Right atrium auricular region (tissue), 2 donors: ENCODE measurements at regions not wholly inside any gene's neighbourhood (a gene's known extent, or its start where the extent isn't known, plus 50 kb on each side); places are given as distances from the start of the nearest gene placed in this dataset.
A peak's percentile ranks its signal among the peaks of the same experiment; 100 is the strongest.

Experiments
- DNase-seq: peaks from one replicate; pipeline ENCODE4 v3.0.0-alpha.2; 2019; ENCODE audit warnings: low spot score
- H3K27ac ChIP-seq, 2 donors: fragments of 200-600 bp; sonication (generic); 1 replicate in 1 of 2; 2 replicates in 1 of 2; pipeline ENCODE4 v1.5.1; 2016 to 2019
- H3K27me3 ChIP-seq, 2 donors: fragments of 200-600 bp; sonication (generic); one replicate each; pipeline versions ENCODE4 v1.5.1 to v1.6.0; 2017 to 2019
- H3K36me3 ChIP-seq: fragments of 200-600 bp; sonication (generic); one replicate; pipeline ENCODE4 v1.5.1; 2016
- H3K4me1 ChIP-seq, 2 donors: fragments of 200-600 bp; sonication (generic); one replicate each; pipeline versions ENCODE4 v1.5.1 to v1.6.0; 2017 to 2019
- H3K4me3 ChIP-seq, 2 donors: fragments of 200-600 bp; sonication (generic); 1 replicate in 1 of 2; 2 replicates in 1 of 2; pipeline ENCODE4 v1.5.1; 2017 to 2019; ENCODE audit warnings: mild to moderate bottlenecking in 1 of 2, moderate library complexity in 1 of 2
- H3K9me3 ChIP-seq, 2 donors: fragments of 200-600 bp; sonication (generic); one replicate each; pipeline ENCODE4 v1.5.1; 2019
- CTCF ChIP-seq, 2 donors: fragments of 200-600 bp; sonication (generic); IDR thresholded peaks; one replicate each; pipeline ENCODE4 v1.5.1; 2019; ENCODE audit warnings: antibody characterized with exemption in 2 of 2

GRCh38 chr1:166603296-166603695 is 236.0 kb upstream of the POGK start:
- H3K4me1 ChIP-seq, result no peaks in the 10 kb centered on the region
- no peak for DNase-seq

GRCh38 chr1:166605137-166605536 is 234.1 kb upstream of the POGK start:
- no peak for TF ChIP-seq CTCF (IDR thresholded peaks at IDR 0.05)
- H3K4me3 ChIP-seq, result no peak overlapping the region
- H3K27ac ChIP-seq, result peak overlapping the region; percentile 10 to 66
- no peaks in the 10 kb centered on the region for H3K36me3 ChIP-seq
- no peak for DNase-seq
- H3K4me1 ChIP-seq, result no peaks in the 10 kb centered on the region
- no peaks in the 10 kb centered on the region for H3K27me3 ChIP-seq
- H3K9me3 ChIP-seq, result no peaks in the 10 kb centered on the region

More at GRCh38 chr1:166603296-166603695, 236.0 kb upstream of the POGK start:
- H3K9me3 ChIP-seq, result no peaks in the 10 kb centered on the region
- no peak overlapping the region for H3K4me3 ChIP-seq
- no peaks in the 10 kb centered on the region for H3K27me3 ChIP-seq
- TF ChIP-seq CTCF (IDR thresholded peaks at IDR 0.05), result no peak
- H3K36me3 ChIP-seq, result no peaks in the 10 kb centered on the region
- no peak overlapping the region for H3K27ac ChIP-seq

GRCh38 chr1:166612886-166613285 is 226.4 kb upstream of the POGK start:
- Histone ChIP-seq H3K9me3 (no peaks in the 10 kb centered on the region), H3K27ac (no peak overlapping the region), H3K36me3 (no peaks in the 10 kb centered on the region), H3K27me3 (no peaks in the 10 kb centered on the region), H3K4me1 (no peaks in the 10 kb centered on the region), H3K4me3 (no peak overlapping the region)
- TF ChIP-seq CTCF (IDR thresholded peaks at IDR 0.05), result no peak
- DNase-seq, result no peak

GRCh38 chr1:166616206-166616605 is 223.1 kb upstream of the POGK start:
- Histone ChIP-seq H3K36me3 (no peaks in the 10 kb centered on the region), H3K9me3 (no peaks in the 10 kb centered on the region), H3K4me1 (no peaks in the 10 kb centered on the region), H3K27me3 (no peaks in the 10 kb centered on the region), H3K4me3 (no peak overlapping the region), H3K27ac (no peak overlapping the region)
- no peak for TF ChIP-seq CTCF (IDR thresholded peaks at IDR 0.05)
- no peak for DNase-seq

- DNase-seq, result no peak
- Histone ChIP-seq H3K4me1 (no peaks in the 10 kb centered on the region), H3K9me3 (no peaks in the 10 kb centered on the region), H3K36me3 (no peaks in the 10 kb centered on the region), H3K27me3 (no peaks in the 10 kb centered on the region), H3K27ac (no peak overlapping the region), H3K4me3 (no peak overlapping the region)
- no peak for TF ChIP-seq CTCF (IDR thresholded peaks at IDR 0.05)
Measured at GRCh38 chr1:166626711-166627110, 212.6 kb upstream of the POGK start.

- no peak for TF ChIP-seq CTCF (IDR thresholded peaks at IDR 0.05)
- H3K27me3 ChIP-seq, result no peaks in the 10 kb centered on the region
- DNase-seq, result no peak
- H3K9me3 ChIP-seq, result no peaks in the 10 kb centered on the region
- no peak overlapping the region for H3K4me3 ChIP-seq
- no peaks in the 10 kb centered on the region for H3K4me1 ChIP-seq
- no peaks in the 10 kb centered on the region for H3K36me3 ChIP-seq
- H3K27ac ChIP-seq, result no peak overlapping the region
Measured at GRCh38 chr1:166627558-166627957, 211.7 kb upstream of the POGK start.
